ENCODE measurements at regions not wholly inside any gene's neighbourhood (a gene's known extent, or its start where the extent isn't known, plus 50 kb on each side); places are given as distances from the start of the nearest gene placed in this dataset.

DNA sequence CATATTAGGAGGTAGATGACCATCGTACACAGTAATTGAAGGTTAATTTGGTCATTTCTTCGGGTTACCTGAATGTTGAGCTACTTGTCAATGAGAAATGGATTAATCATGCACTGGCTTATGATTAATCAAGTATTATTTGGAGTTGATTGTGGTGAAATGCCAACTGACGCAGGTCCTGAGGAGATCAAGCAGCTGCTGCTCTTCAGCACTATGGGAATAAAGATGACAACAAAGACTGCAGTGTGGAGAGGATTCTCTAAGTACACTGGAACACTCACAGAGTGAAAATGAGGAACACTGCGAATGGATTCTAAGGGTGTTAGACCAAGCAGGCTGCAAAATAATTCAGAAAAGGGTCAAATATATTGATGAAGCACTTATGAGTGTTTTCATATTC lies 202.8 kb upstream of the DIO2 start:
- TF ChIP-seq, protein P1, sequence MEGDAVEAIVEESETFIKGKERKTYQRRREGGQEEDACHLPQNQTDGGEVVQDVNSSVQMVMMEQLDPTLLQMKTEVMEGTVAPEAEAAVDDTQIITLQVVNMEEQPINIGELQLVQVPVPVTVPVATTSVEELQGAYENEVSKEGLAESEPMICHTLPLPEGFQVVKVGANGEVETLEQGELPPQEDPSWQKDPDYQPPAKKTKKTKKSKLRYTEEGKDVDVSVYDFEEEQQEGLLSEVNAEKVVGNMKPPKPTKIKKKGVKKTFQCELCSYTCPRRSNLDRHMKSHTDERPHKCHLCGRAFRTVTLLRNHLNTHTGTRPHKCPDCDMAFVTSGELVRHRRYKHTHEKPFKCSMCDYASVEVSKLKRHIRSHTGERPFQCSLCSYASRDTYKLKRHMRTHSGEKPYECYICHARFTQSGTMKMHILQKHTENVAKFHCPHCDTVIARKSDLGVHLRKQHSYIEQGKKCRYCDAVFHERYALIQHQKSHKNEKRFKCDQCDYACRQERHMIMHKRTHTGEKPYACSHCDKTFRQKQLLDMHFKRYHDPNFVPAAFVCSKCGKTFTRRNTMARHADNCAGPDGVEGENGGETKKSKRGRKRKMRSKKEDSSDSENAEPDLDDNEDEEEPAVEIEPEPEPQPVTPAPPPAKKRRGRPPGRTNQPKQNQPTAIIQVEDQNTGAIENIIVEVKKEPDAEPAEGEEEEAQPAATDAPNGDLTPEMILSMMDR (IDR thresholded peaks at IDR 0.05) = no peak
- TF ChIP-seq POLR2AphosphoS5 (IDR thresholded peaks at IDR 0.05) = no peak
- no peak for TF ChIP-seq POLR2A (IDR thresholded peaks at IDR 0.05)
